Esophagus muscularis mucosa (tissue), 4 donors: ENCODE measurements at regions not wholly inside any gene's neighbourhood (a gene's known extent, or its start where the extent isn't known, plus 50 kb on each side); places are given as distances from the start of the nearest gene placed in this dataset.

Experiments used
- DNase-seq: peaks from one replicate; pipeline ENCODE4 v3.0.0-alpha.2; 2017; ENCODE audit errors: extremely low spot score
- H3K27ac ChIP-seq, 4 donors: fragments of 200-600 bp; sonication (generic); replicated peaks in 1 of 4; 1 replicate in 3 of 4; 2 replicates in 1 of 4; pipeline ENCODE4 v1.5.1; 2016 to 2019; ENCODE audit warnings: mild to moderate bottlenecking in 1 of 4
- H3K27me3 ChIP-seq, 4 donors: fragments of 200-600 bp; sonication (generic); one replicate each; pipeline versions ENCODE4 v1.5.1 to v1.6.0; 2016 to 2019
- H3K36me3 ChIP-seq, 4 donors: fragments of 200-600 bp; sonication (generic); one replicate each; pipeline ENCODE4 v1.5.1; 2016 to 2019
- H3K4me1 ChIP-seq, 4 donors: fragments of 200-600 bp; sonication (generic); one replicate each; pipeline ENCODE4 v1.5.1; 2016 to 2019
- H3K4me3 ChIP-seq, 4 donors: fragments of 200-600 bp; sonication (generic); 1 replicate in 2 of 4; 2 replicates in 2 of 4; pipeline ENCODE4 v1.5.1; 2016 to 2019; ENCODE audit warnings: mild to moderate bottlenecking in 4 of 4, moderate library complexity in 1 of 4
- H3K9me3 ChIP-seq, 4 donors: fragments of 200-600 bp; sonication (generic); 1 replicate in 3 of 4; 2 replicates in 1 of 4; pipeline ENCODE4 v1.5.1; 2016 to 2019
- CTCF ChIP-seq, 3 experiments: fragments of 200-600 bp in 2 of 3; fragments of 450-650 bp in 1 of 3; sonication (generic) in 2 of 3; IDR thresholded peaks; one replicate each; pipeline ENCODE4 v1.5.1; 2017 to 2019; ENCODE audit warnings: antibody characterized with exemption in 3 of 3, mild to moderate bottlenecking in 2 of 3, moderate library complexity in 1 of 3
- EP300 ChIP-seq: sonication (generic); formaldehyde crosslinking; IDR thresholded peaks from one replicate; pipeline ENCODE4 v1.6.1; 2017; ENCODE audit warnings: antibody characterized with exemption
- POLR2A ChIP-seq: fragments of 450-650 bp; IDR thresholded peaks from one replicate; pipeline ENCODE4 v1.6.1; 2017; ENCODE audit warnings: antibody characterized with exemption, moderate library complexity, mild to moderate bottlenecking, low read depth
- POLR2AphosphoS5 ChIP-seq, 2 donors: sonication (generic); formaldehyde crosslinking; IDR thresholded peaks; one replicate each; pipeline ENCODE4 v1.6.1; 2017; ENCODE audit warnings: antibody characterized with exemption in 2 of 2
- WGBS: methylation state at CpG from one replicate; pipeline ENCODE4 v1.1.5; 2018; 5-methylcytosine and 5-hydroxymethylcytosine counted together
- intact Hi-C: fragments of 100-400 bp; cut with DNase I; formaldehyde crosslinking; loops from one replicate; pipeline ENCODE4 v1.15.1; 2023

- no peak for DNase-seq
These were observed 83.7 kb upstream of the GALNT5 start for GRCh38 chr2:157173740-157174184.

GRCh38 chr2:157174321-157174720 is 83.2 kb upstream of the GALNT5 start:
- H3K4me1 ChIP-seq: peaks cover 9 to 20% (median 16%) of the 10 kb centered on the region in 4 donors
- no peaks in the 10 kb centered on the region for H3K36me3 ChIP-seq
- no peak for DNase-seq
- no peaks in the 10 kb centered on the region for H3K9me3 ChIP-seq
- H3K27me3 ChIP-seq: no peaks in the 10 kb centered on the region
- TF ChIP-seq POLR2AphosphoS5 (IDR thresholded peaks at IDR 0.05): no peak
- no peak for TF ChIP-seq CTCF (IDR thresholded peaks at IDR 0.05)
- no peak for TF ChIP-seq EP300
- no peak for TF ChIP-seq POLR2A
- peak overlapping the region in 1 of 4 donors; percentile 11 for H3K4me3 ChIP-seq
- 67% methylated on average over 2 of the region's 2 CpGs for WGBS
- intact Hi-C loops: no loop called here
- peak overlapping the region; percentile 50 to 70 (median 64) for H3K27ac ChIP-seq

More at GRCh38 chr2:157173740-157174184, 83.7 kb upstream of the GALNT5 start:
- H3K36me3 ChIP-seq: no peaks in the 10 kb centered on the region
- TF ChIP-seq CTCF (IDR thresholded peaks at IDR 0.05) (no peak), POLR2AphosphoS5 (IDR thresholded peaks at IDR 0.05) (peak; percentile 63 to 90), POLR2A (no peak), EP300 (no peak)
- intact Hi-C loops: no loop called here
- no peaks in the 10 kb centered on the region for H3K9me3 ChIP-seq
- peak overlapping the region; percentile 50 to 70 (median 64) for H3K27ac ChIP-seq
- peaks cover 9 to 20% (median 16%) of the 10 kb centered on the region in 4 donors for H3K4me1 ChIP-seq
- 13% methylated on average over 5 of the region's 5 CpGs for WGBS
- H3K4me3 ChIP-seq: peak overlapping the region in 1 of 4 donors; percentile 11
- H3K27me3 ChIP-seq: no peaks in the 10 kb centered on the region

DNA sequence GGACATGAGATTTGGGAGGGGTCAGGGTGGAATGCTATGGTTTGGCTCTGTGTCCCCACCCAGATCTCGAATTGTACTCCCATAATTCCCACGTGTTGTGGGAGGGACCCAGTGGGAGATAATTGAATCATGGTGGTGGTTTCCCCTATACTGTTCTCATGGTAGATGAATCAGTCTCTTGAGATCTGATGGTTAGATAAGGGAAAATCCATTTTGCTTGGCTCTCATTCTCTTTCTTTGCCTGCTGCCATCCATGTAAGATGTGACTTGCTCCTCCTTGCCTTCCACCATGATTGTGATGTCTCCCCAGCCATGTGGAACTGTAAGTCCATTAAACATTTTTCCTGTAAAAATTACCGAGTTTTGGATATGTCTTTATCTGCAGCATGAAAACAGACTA is 80.9 kb upstream of the GALNT5 start:
- WGBS: 68% methylated on average over 3 of the region's 3 CpGs
- intact Hi-C loops: loop anchor here (5.0 kb wide), 1 partner anchor 844 kb away; the partner anchor contains the start of gene NR4A2
- DNase-seq: no peak
- TF ChIP-seq POLR2A: no peak
- Histone ChIP-seq H3K9me3 (no peaks in the 10 kb centered on the region), H3K27ac (no peak overlapping the region), H3K27me3 (no peaks in the 10 kb centered on the region), H3K4me1 (peaks cover 9 to 20% (median 16%) of the 10 kb centered on the region in 4 donors), H3K36me3 (no peaks in the 10 kb centered on the region), H3K4me3 (no peak overlapping the region)

- no peak overlapping the region for H3K27ac ChIP-seq
- DNase-seq: no peak
- no peak overlapping the region for H3K4me3 ChIP-seq
- H3K4me1 ChIP-seq: peaks cover 0 to 7% (median 7%) of the 10 kb centered on the region in 4 donors
- no peaks in the 10 kb centered on the region for H3K27me3 ChIP-seq
- no peaks in the 10 kb centered on the region for H3K36me3 ChIP-seq
- intact Hi-C loops: loop anchor here (5.0 kb wide), 1 partner anchor 847 kb away; the partner anchor contains the start of gene NR4A2
- no peaks in the 10 kb centered on the region for H3K9me3 ChIP-seq
- TF ChIP-seq POLR2AphosphoS5 (IDR thresholded peaks at IDR 0.05) (no peak), CTCF (IDR thresholded peaks at IDR 0.05) (no peak), POLR2A (no peak), EP300 (no peak)
These were observed 78.6 kb upstream of the GALNT5 start for GRCh38 chr2:157178874-157179273.

- H3K4me1 ChIP-seq: peaks cover 0 to 1% (median under 1%) of the 10 kb centered on the region in 4 donors
- WGBS: 80% methylated on average over 4 of the region's 4 CpGs
- no peak for DNase-seq
- H3K27ac ChIP-seq: no peak overlapping the region
- TF ChIP-seq POLR2AphosphoS5 (IDR thresholded peaks at IDR 0.05) (no peak), POLR2A (no peak), CTCF (IDR thresholded peaks at IDR 0.05) (no peak), EP300 (no peak)
- no peak overlapping the region for H3K4me3 ChIP-seq
- no peaks in the 10 kb centered on the region for H3K9me3 ChIP-seq
- no peaks in the 10 kb centered on the region for H3K27me3 ChIP-seq
- no peaks in the 10 kb centered on the region for H3K36me3 ChIP-seq
- intact Hi-C loops: loop anchor here (5.0 kb wide), 1 partner anchor 847 kb away; the partner anchor contains the start of gene NR4A2
These were observed 78.0 kb upstream of the GALNT5 start for GRCh38 chr2:157179324-157180105.
